MCF 10A (cell line): ENCODE measurements at regions not wholly inside any gene's neighbourhood (a gene's known extent, or its start where the extent isn't known, plus 50 kb on each side); places are given as distances from the start of the nearest gene placed in this dataset.

Experiments
- BruUV-seq: library from RNA; stranded (reverse); fragments of 400-500 nt; replicated peaks from 2 replicates; lab custom pipeline; 2021; lab: Mats Ljungman, UMichigan
- CTCF ChIA-PET: fragments of 300-600 bp; sonication (Branson Sonifier 250); formaldehyde crosslinking; extraction: SDS; loops from one replicate; lab custom pipeline; 2021; ENCODE audit warnings: antibody characterized with exemption, inconsistent platforms; lab: Yijun Ruan, JAX
- POLR2A ChIA-PET: fragments of 300-600, 350-650 bp; sonication (Branson Sonifier 250); formaldehyde crosslinking; extraction: SDS; loops from one replicate; lab custom pipeline; 2020; ENCODE audit warnings: antibody characterized with exemption, inconsistent platforms; lab: Yijun Ruan, JAX
- DNase-seq: peaks from one replicate; pipeline ENCODE4 v3.0.0-alpha.2; 2018; ENCODE audit not compliant: unreplicated experiment
- H3K27ac Mint-ChIP-seq: one replicate; pipeline ENCODE4 v1.8.0; 2022; ENCODE audit warnings: mild to moderate bottlenecking, low read depth, mixed read lengths; ENCODE audit not compliant: unreplicated experiment
- H3K27me3 Mint-ChIP-seq: one replicate; pipeline ENCODE4 v1.8.0; 2022; ENCODE audit warnings: mixed read lengths; ENCODE audit not compliant: insufficient read depth, unreplicated experiment
- H3K36me3 Mint-ChIP-seq: one replicate; pipeline ENCODE4 v1.8.0; 2022; ENCODE audit warnings: mild to moderate bottlenecking, moderate library complexity, mixed read lengths; ENCODE audit not compliant: insufficient read depth, unreplicated experiment
- H3K4me1 Mint-ChIP-seq: one replicate; pipeline ENCODE4 v1.8.0; 2022; ENCODE audit warnings: mixed read lengths; ENCODE audit not compliant: insufficient read depth, unreplicated experiment
- H3K4me3 Mint-ChIP-seq: one replicate; pipeline ENCODE4 v1.8.0; 2022; ENCODE audit warnings: mild to moderate bottlenecking, moderate library complexity, mixed read lengths; ENCODE audit not compliant: unreplicated experiment
- H3K9me3 Mint-ChIP-seq: one replicate; pipeline ENCODE4 v1.8.0; 2022; ENCODE audit warnings: mixed read lengths; ENCODE audit not compliant: unreplicated experiment
- CTCF ChIP-seq: fragments of 200-600 bp; IDR thresholded peaks from one replicate; pipeline ENCODE4 v1.8.0; 2022; ENCODE audit warnings: antibody characterized with exemption, mild to moderate bottlenecking; ENCODE audit not compliant: unreplicated experiment
- intact Hi-C: fragments of 100-400 bp; cut with micrococcal nuclease; formaldehyde crosslinking; loops from 2 replicates; pipeline ENCODE4 v1.14.1; 2022

- Mint-ChIP-seq H3K36me3 (no peaks in the 10 kb centered on the region), H3K27ac (no peak overlapping the region), H3K4me1 (peaks cover 5% of the 10 kb centered on the region), H3K9me3 (no peaks in the 10 kb centered on the region), H3K4me3 (no peak overlapping the region), H3K27me3 (peaks cover 53% of the 10 kb centered on the region)
- DNase-seq = peak; percentile 5
- intact Hi-C loops = no loop called here
- POLR2A ChIA-PET = interaction anchor here (0.6 kb wide), 1 partner anchor 1224 kb away, joined by 3 read pairs; no protein-coding TSS in a partner anchor
- CTCF ChIA-PET = interaction anchor here (0.7 kb wide), 1 partner anchor 395 kb away, joined by 3 read pairs; no protein-coding TSS in a partner anchor
- no TSS peak for BruUV-seq
- TF ChIP-seq CTCF = no peak
Observed at GRCh38 chr13:78958006-78958405, 299.1 kb upstream of the OBI1 start.

GRCh38 chr13:78940455-78941130, 281.6 kb upstream of the OBI1 start:
- intact Hi-C loops = no loop called here
- TF ChIP-seq CTCF = no peak
- no peaks in the 10 kb centered on the region for H3K9me3 Mint-ChIP-seq
- ChIA-PET CTCF (interaction anchor here (0.6 to 1.1 kb wide), 2 partner anchors 38 to 719 kb away, joined by 3 to 4 read pairs; no protein-coding TSS in a partner anchor), POLR2A (no interaction called here)
- BruUV-seq = no TSS peak
- no peak for DNase-seq
- H3K27me3 Mint-ChIP-seq = peaks cover 76% of the 10 kb centered on the region
- no peak overlapping the region for H3K27ac Mint-ChIP-seq
- no peaks in the 10 kb centered on the region for H3K4me1 Mint-ChIP-seq
- no peaks in the 10 kb centered on the region for H3K36me3 Mint-ChIP-seq
- H3K4me3 Mint-ChIP-seq = no peak overlapping the region

GRCh38 chr13:78934336-78934735, 275.4 kb upstream of the OBI1 start:
- Mint-ChIP-seq H3K27ac (no peak overlapping the region), H3K4me1 (no peaks in the 10 kb centered on the region)

GRCh38 chr13:78915015-78915414, 256.1 kb upstream of the OBI1 start:
- intact Hi-C loops = no loop called here
- no peak for TF ChIP-seq CTCF
- Mint-ChIP-seq H3K4me1 (no peaks in the 10 kb centered on the region), H3K4me3 (no peak overlapping the region), H3K9me3 (no peaks in the 10 kb centered on the region), H3K27me3 (peaks cover 38% of the 10 kb centered on the region), H3K27ac (no peak overlapping the region), H3K36me3 (no peaks in the 10 kb centered on the region)
- POLR2A ChIA-PET = no interaction called here
- CTCF ChIA-PET = no interaction called here
- no TSS peak for BruUV-seq
- DNase-seq = no peak

More at GRCh38 chr13:78934336-78934735, 275.4 kb upstream of the OBI1 start:
- Mint-ChIP-seq H3K36me3 (no peaks in the 10 kb centered on the region), H3K4me3 (no peak overlapping the region), H3K9me3 (no peaks in the 10 kb centered on the region), H3K27me3 (peaks cover 66% of the 10 kb centered on the region)
- DNase-seq = no peak
- ChIA-PET CTCF (interaction anchor here (0.6 kb wide), 1 partner anchor 693 kb away, joined by 6 read pairs; no protein-coding TSS in a partner anchor), POLR2A (no interaction called here)
- intact Hi-C loops = no loop called here
- no TSS peak for BruUV-seq
- TF ChIP-seq CTCF = no peak
